T-helper 2 cell treated with Interferon-gamma antibody and Interleukin-4, amounts not matched to agents 5 μg/mL and 100 μg/mL, for 36 hours (primary cell): ENCODE measurements at regions not wholly inside any gene's neighbourhood (a gene's known extent, or its start where the extent isn't known, plus 50 kb on each side); places are given as distances from the start of the nearest gene placed in this dataset.

Experiments
- DNase-seq: peaks from one replicate; pipeline ENCODE4 v3.0.0; 2021; ENCODE audit warnings: low spot score
- H3K27ac Mint-ChIP-seq: one replicate; pipeline ENCODE4 v1.8.0; 2021; ENCODE audit warnings: mild to moderate bottlenecking, mixed read lengths
- H3K27me3 Mint-ChIP-seq: one replicate; pipeline ENCODE4 v1.8.0; 2021; ENCODE audit warnings: low read depth, mixed read lengths
- H3K36me3 Mint-ChIP-seq: one replicate; pipeline ENCODE4 v1.8.0; 2021; ENCODE audit warnings: low read depth, mixed read lengths
- H3K4me1 Mint-ChIP-seq: one replicate; pipeline ENCODE4 v1.8.0; 2021; ENCODE audit warnings: low read depth, mixed read lengths
- H3K4me3 Mint-ChIP-seq: one replicate; pipeline ENCODE4 v1.8.0; 2022; ENCODE audit warnings: mild to moderate bottlenecking, moderate library complexity, mixed read lengths
- H3K9me3 Mint-ChIP-seq: one replicate; pipeline ENCODE4 v1.8.0; 2021; ENCODE audit warnings: mixed read lengths

- Mint-ChIP-seq H3K27me3 (no peaks in the 10 kb centered on the region), H3K9me3 (no peaks in the 10 kb centered on the region), H3K27ac (no peak overlapping the region), H3K36me3 (no peaks in the 10 kb centered on the region), H3K4me3 (no peak overlapping the region), H3K4me1 (no peaks in the 10 kb centered on the region)
- no peak for DNase-seq
These were observed 278.9 kb downstream of the SMOC2 start for GRCh38 chr6:168719901-168720300.

- Mint-ChIP-seq H3K9me3 (no peaks in the 10 kb centered on the region), H3K27me3 (no peaks in the 10 kb centered on the region), H3K36me3 (no peaks in the 10 kb centered on the region), H3K4me1 (no peaks in the 10 kb centered on the region), H3K4me3 (no peak overlapping the region), H3K27ac (no peak overlapping the region)
- DNase-seq: no peak
These were observed 278.0 kb downstream of the SMOC2 start for GRCh38 chr6:168718821-168719475.
